ENCODE measurements at regions not wholly inside any gene's neighbourhood (a gene's known extent, or its start where the extent isn't known, plus 50 kb on each side); places are given as distances from the start of the nearest gene placed in this dataset.

DNA sequence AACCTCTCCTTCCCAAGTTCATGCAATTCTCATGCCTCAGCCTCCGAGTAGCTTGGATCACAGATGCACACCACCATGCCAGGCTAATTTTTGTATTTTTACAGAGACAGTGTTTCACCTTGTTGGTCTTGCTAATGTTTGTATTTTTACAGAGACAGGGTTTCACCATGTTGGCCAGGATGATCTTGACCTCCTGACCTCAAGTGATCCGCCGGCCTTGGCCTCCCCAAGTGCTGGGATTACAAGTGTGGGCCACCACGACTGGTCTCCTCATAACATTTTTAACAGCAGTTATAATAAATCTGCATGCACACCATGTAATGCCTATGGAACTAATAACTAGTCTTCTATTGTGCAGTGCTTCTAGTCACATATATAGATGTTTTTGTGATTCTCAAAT is 123.8 kb upstream of the VKORC1L1 start:
- TF ChIP-seq, protein P1, sequence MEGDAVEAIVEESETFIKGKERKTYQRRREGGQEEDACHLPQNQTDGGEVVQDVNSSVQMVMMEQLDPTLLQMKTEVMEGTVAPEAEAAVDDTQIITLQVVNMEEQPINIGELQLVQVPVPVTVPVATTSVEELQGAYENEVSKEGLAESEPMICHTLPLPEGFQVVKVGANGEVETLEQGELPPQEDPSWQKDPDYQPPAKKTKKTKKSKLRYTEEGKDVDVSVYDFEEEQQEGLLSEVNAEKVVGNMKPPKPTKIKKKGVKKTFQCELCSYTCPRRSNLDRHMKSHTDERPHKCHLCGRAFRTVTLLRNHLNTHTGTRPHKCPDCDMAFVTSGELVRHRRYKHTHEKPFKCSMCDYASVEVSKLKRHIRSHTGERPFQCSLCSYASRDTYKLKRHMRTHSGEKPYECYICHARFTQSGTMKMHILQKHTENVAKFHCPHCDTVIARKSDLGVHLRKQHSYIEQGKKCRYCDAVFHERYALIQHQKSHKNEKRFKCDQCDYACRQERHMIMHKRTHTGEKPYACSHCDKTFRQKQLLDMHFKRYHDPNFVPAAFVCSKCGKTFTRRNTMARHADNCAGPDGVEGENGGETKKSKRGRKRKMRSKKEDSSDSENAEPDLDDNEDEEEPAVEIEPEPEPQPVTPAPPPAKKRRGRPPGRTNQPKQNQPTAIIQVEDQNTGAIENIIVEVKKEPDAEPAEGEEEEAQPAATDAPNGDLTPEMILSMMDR (IDR thresholded peaks at IDR 0.05): no peak
- no peak for TF ChIP-seq POLR2A (IDR thresholded peaks at IDR 0.05)

Data from lower leg skin (tissue), 3 donors.